Upper lobe of right lung (tissue), 1 donor: ENCODE measurements at regions not wholly inside any gene's neighbourhood (a gene's known extent, or its start where the extent isn't known, plus 50 kb on each side); places are given as distances from the start of the nearest gene placed in this dataset.
A peak's percentile ranks its signal among the peaks of the same experiment; 100 is the strongest.

ENCODE experiments used
- ATAC-seq: fragments of 200-7000 bp; cut with Tn5 transposase; one replicate; pipeline ENCODE4 v1.9.1; 2020; ENCODE audit warnings: mild to moderate bottlenecking, moderate library complexity
- DNase-seq: peaks from one replicate; pipeline ENCODE4 v3.0.0-alpha.2; 2020
- H3K27ac ChIP-seq: fragments of 200-600 bp; one replicate; pipeline ENCODE4 v1.8.0; 2022
- H3K27me3 ChIP-seq: fragments of 200-600 bp; one replicate; pipeline ENCODE4 v1.8.0; 2022; ENCODE audit warnings: mild to moderate bottlenecking
- H3K36me3 ChIP-seq: fragments of 200-600 bp; one replicate; pipeline ENCODE4 v1.8.0; 2022
- H3K4me1 ChIP-seq: fragments of 200-600 bp; one replicate; pipeline ENCODE4 v1.8.0; 2022
- H3K4me3 ChIP-seq: fragments of 200-600 bp; one replicate; pipeline ENCODE4 v1.8.0; 2022; ENCODE audit warnings: mild to moderate bottlenecking
- H3K9me3 ChIP-seq: fragments of 200-600 bp; one replicate; pipeline ENCODE4 v1.8.0; 2022
- CTCF ChIP-seq: fragments of 200-600 bp; IDR thresholded peaks from one replicate; pipeline ENCODE4 v1.8.0; 2022; ENCODE audit warnings: antibody characterized with exemption
- intact Hi-C: fragments of 100-400 bp; cut with DNase I; formaldehyde crosslinking; loops from one replicate; pipeline ENCODE4 v1.11.0; 2022
- donor health status: DM: no; HTN: yes; CAD: no; lungs with severe emphysema.

- intact Hi-C loops: no loop called here
- Histone ChIP-seq H3K27me3 (no peaks in the 10 kb centered on the region), H3K4me3 (no peak overlapping the region), H3K9me3 (no peaks in the 10 kb centered on the region), H3K27ac (peak overlapping the region; percentile 66), H3K4me1 (no peaks in the 10 kb centered on the region), H3K36me3 (no peaks in the 10 kb centered on the region)
- no peak for TF ChIP-seq CTCF
- peak; percentile 87 for DNase-seq
- ATAC-seq: peak; percentile 89
These were observed 69.1 kb upstream of the FLT1 start for GRCh38 chr13:28564030-28564429.

GRCh38 chr13:28563609-28564008 is 68.7 kb upstream of the FLT1 start:
- intact Hi-C loops: no loop called here
- DNase-seq: no peak

GRCh38 chr13:28560612-28561011 is 65.7 kb upstream of the FLT1 start:
- intact Hi-C loops: no loop called here
- DNase-seq: no peak
- no peaks in the 10 kb centered on the region for H3K9me3 ChIP-seq
- TF ChIP-seq CTCF: no peak
- no peak overlapping the region for H3K27ac ChIP-seq
- no peaks in the 10 kb centered on the region for H3K36me3 ChIP-seq
- H3K27me3 ChIP-seq: no peaks in the 10 kb centered on the region
- H3K4me3 ChIP-seq: no peak overlapping the region
- no peak for ATAC-seq
- peaks cover 11% of the 10 kb centered on the region for H3K4me1 ChIP-seq

More at GRCh38 chr13:28563609-28564008, 68.7 kb upstream of the FLT1 start:
- Histone ChIP-seq H3K27ac (no peak overlapping the region), H3K27me3 (no peaks in the 10 kb centered on the region), H3K4me1 (peaks cover 2% of the 10 kb centered on the region), H3K36me3 (no peaks in the 10 kb centered on the region), H3K4me3 (no peak overlapping the region), H3K9me3 (no peaks in the 10 kb centered on the region)
- no peak for TF ChIP-seq CTCF
- ATAC-seq: peak; percentile 7

- no peak for TF ChIP-seq CTCF
- DNase-seq: no peak
- ATAC-seq: no peak
These were observed 64.8 kb upstream of the FLT1 start for GRCh38 chr13:28559636-28560259.

GRCh38 chr13:28558567-28558966 is 63.6 kb upstream of the FLT1 start:
- H3K27me3 ChIP-seq: no peaks in the 10 kb centered on the region
- H3K36me3 ChIP-seq: no peaks in the 10 kb centered on the region
- intact Hi-C loops: no loop called here
- DNase-seq (no peak), ATAC-seq (no peak)
- H3K27ac ChIP-seq: no peak overlapping the region
- peaks cover 11% of the 10 kb centered on the region for H3K4me1 ChIP-seq
- no peaks in the 10 kb centered on the region for H3K9me3 ChIP-seq
- H3K4me3 ChIP-seq: no peak overlapping the region
- no peak for TF ChIP-seq CTCF

More at GRCh38 chr13:28559636-28560259, 64.8 kb upstream of the FLT1 start:
- no peak overlapping the region for H3K27ac ChIP-seq
- H3K4me3 ChIP-seq: no peak overlapping the region
- peaks cover 11% of the 10 kb centered on the region for H3K4me1 ChIP-seq
- intact Hi-C loops: no loop called here
- H3K9me3 ChIP-seq: no peaks in the 10 kb centered on the region
- no peaks in the 10 kb centered on the region for H3K36me3 ChIP-seq
- no peaks in the 10 kb centered on the region for H3K27me3 ChIP-seq
